Muscle of leg (tissue), 3 donors: ENCODE measurements at regions not wholly inside any gene's neighbourhood (a gene's known extent, or its start where the extent isn't known, plus 50 kb on each side); places are given as distances from the start of the nearest gene placed in this dataset.

ENCODE experiments used
- DNase-seq: peaks from one replicate; pipeline ENCODE4 v3.0.0; 2013
- H3K27ac ChIP-seq: one replicate; pipeline ENCODE4 v1.5.1; 2013; ENCODE audit warnings: mild to moderate bottlenecking, low read length, control low read depth
- H3K27me3 ChIP-seq: one replicate; pipeline ENCODE4 v1.6.1; 2013; ENCODE audit warnings: low read length; ENCODE audit not compliant: control insufficient read depth, insufficient read depth
- H3K36me3 ChIP-seq: one replicate; pipeline ENCODE4 v1.6.1; 2013; ENCODE audit warnings: low read length; ENCODE audit not compliant: control insufficient read depth, insufficient read depth
- H3K4me1 ChIP-seq: one replicate; pipeline ENCODE4 v1.6.1; 2013; ENCODE audit warnings: low read length; ENCODE audit not compliant: control insufficient read depth, insufficient read depth
- H3K4me3 ChIP-seq: one replicate; pipeline ENCODE4 v1.5.1; 2013; ENCODE audit warnings: low read length, control low read depth
- H3K9me3 ChIP-seq: replicated peaks from 2 replicates; pipeline ENCODE4 v1.6.1; 2013; ENCODE audit warnings: low read depth, low read length; ENCODE audit not compliant: control insufficient read depth
- WGBS: methylation state at CpG from one replicate; pipeline ENCODE4 v1.1.5; 2013; ENCODE audit warnings: missing lambda C conversion rate; ENCODE audit not compliant: insufficient coverage; 5-methylcytosine and 5-hydroxymethylcytosine counted together

DNA sequence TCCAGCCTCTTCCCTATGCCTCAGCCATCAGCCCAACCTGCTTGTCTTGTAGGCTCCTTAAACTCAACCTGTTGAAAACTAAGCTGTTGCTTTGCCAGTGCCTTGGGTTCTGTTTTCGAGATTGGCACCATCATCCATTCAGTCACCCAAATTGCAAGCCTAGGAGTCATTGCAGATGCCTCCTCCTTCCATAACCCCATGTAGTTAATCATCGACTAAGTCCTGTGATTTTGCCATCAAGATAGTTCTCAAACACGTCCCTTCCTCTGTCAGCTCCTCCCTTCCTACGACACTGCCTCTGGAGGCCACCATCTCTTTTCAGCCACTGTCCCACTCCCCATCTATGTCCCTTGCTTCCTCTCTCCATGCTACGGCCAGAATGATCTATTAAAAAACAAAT, 168.1 kb downstream of the RAB11FIP2 start:
- 93% methylated on average over 4 of the region's 5 CpGs for WGBS
- Histone ChIP-seq H3K4me1 (no peaks in the 10 kb centered on the region), H3K27me3 (no peaks in the 10 kb centered on the region), H3K9me3 (no peaks in the 10 kb centered on the region), H3K27ac (no peak overlapping the region), H3K4me3 (no peak overlapping the region), H3K36me3 (no peaks in the 10 kb centered on the region)
- no peak for DNase-seq

DNA sequence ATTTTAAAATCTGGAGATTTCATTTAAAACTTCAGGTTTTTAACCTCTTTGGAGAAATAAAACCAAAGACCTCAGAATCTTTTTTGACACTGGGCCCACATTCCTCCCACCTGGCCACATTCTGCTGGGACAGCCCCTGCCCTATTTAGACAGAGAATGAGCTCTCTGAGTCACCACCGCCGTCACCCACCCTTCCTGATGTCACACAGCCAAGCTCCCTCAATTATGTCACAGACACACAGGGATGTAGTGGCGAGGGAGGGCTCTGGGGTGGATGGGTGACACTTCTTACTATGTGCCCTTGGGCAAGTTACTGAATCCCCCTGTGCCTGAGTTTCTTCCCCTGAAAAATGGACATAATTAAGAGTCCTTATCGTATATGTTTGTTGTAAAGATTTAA, 162.6 kb downstream of the RAB11FIP2 start:
- no peak overlapping the region for H3K4me3 ChIP-seq
- H3K36me3 ChIP-seq: no peaks in the 10 kb centered on the region
- no peak for DNase-seq
- H3K9me3 ChIP-seq: no peaks in the 10 kb centered on the region
- H3K4me1 ChIP-seq: no peaks in the 10 kb centered on the region
- H3K27ac ChIP-seq: no peak overlapping the region
- no CpG with 5 or more reads among the region's 4 CpGs for WGBS
- no peaks in the 10 kb centered on the region for H3K27me3 ChIP-seq

DNA sequence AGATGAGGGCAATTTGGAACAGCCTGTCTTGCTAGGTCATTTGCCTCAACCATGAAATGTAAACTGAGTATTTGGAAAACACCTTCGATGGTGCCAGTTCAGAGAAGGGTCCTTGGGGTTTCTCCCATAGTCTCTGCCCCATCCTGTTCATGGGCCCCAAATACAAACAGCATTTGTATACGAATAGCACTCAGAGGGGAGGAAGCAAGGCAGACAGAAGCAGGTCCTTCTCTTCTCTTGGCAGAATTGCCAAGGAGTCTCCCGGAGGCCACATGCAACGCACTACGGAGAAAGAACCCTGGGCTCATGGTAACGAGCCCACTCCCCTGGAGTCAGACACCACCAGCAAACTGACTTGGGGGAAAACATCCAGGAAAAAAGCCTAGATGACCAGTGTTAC, 162.1 kb downstream of the RAB11FIP2 start:
- Histone ChIP-seq H3K27ac (no peak overlapping the region), H3K36me3 (no peaks in the 10 kb centered on the region), H3K4me3 (no peak overlapping the region), H3K27me3 (no peaks in the 10 kb centered on the region), H3K9me3 (no peaks in the 10 kb centered on the region), H3K4me1 (no peaks in the 10 kb centered on the region)
- WGBS: 40% methylated on average over 1 of the region's 6 CpGs
- no peak for DNase-seq

DNA sequence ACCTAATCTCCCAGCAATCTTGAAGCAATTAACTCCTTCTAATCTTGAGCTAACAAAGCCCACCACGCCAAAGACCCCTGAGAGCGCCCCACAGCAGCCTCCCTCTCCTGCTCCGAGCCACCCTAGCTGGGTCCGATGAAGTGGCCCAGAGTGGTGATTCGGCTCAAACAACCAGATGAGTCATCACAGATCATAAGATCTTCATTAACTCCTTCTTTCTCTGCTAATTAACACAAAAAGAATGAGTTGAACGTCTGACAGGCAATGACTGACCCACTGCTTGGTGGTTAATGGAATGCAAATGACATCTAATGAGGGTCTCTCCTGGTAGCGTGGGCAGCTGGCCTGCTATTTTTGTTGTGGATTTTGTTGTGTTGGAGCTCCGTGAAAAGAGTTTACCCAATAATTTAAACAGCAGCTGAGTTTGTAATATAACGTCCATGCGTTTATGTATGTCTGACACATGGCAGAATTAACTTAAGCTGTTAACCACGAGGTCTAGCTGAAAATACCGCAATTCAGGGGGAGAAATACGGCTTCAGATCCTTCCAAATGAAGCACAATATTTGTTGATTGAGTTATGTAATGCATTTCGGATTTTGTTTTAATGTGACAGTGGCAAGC, 161.4 kb downstream of the RAB11FIP2 start:
- Histone ChIP-seq H3K36me3 (no peaks in the 10 kb centered on the region), H3K27me3 (no peaks in the 10 kb centered on the region), H3K4me1 (no peaks in the 10 kb centered on the region), H3K27ac (no peak overlapping the region), H3K4me3 (no peak overlapping the region), H3K9me3 (no peaks in the 10 kb centered on the region)
- WGBS: 51% methylated on average over 10 of the region's 14 CpGs
- no peak for DNase-seq

DNA sequence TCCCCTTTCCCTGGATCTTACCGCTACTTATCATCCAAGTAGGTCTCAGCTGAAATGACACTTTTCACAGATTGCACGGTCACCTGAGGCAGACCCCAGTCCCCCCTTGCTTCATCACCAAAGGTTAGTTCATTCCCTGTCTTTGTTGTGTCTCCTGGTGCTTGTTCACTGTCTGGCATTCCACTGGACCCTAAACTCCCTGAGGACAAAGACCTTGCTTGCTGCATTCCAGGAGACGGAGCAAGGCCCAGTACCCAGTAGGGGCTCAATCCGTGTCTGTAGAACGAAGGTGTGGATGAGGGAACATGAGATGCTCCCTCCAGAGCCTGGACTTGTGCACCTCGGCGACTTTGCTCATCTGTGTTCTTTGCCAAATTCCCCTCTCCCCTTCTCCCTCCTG, 160.0 kb downstream of the RAB11FIP2 start:
- no peaks in the 10 kb centered on the region for H3K27me3 ChIP-seq
- H3K9me3 ChIP-seq: no peaks in the 10 kb centered on the region
- H3K36me3 ChIP-seq: no peaks in the 10 kb centered on the region
- H3K27ac ChIP-seq: no peak overlapping the region
- H3K4me3 ChIP-seq: no peak overlapping the region
- no peak for DNase-seq
- no peaks in the 10 kb centered on the region for H3K4me1 ChIP-seq
- WGBS: 77% methylated on average over 7 of the region's 7 CpGs

DNA sequence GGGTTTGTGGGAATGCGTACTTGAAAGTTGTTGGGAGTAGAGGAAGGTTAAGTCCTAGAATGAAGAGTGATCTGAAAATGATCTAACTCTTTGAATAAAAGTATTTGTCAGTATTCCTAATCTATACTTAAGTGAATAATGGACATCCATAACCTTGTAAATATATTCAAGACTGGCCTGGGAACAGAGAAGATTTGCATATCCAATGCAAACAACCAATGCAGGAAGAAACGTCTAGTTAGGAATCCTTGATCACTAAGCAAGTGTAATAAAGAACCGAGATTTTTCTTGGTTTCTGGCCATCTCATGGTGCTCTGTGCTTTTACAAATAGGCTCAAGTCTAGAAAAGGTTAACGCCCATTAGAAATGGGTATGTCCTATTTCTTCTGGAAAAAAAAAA, 157.1 kb downstream of the RAB11FIP2 start:
- H3K4me1 ChIP-seq: no peaks in the 10 kb centered on the region
- H3K27ac ChIP-seq: no peak overlapping the region
- no peaks in the 10 kb centered on the region for H3K27me3 ChIP-seq
- 71% methylated on average over 1 of the region's 4 CpGs for WGBS
- no peaks in the 10 kb centered on the region for H3K36me3 ChIP-seq
- DNase-seq: no peak
- no peaks in the 10 kb centered on the region for H3K9me3 ChIP-seq
- no peak overlapping the region for H3K4me3 ChIP-seq

DNA sequence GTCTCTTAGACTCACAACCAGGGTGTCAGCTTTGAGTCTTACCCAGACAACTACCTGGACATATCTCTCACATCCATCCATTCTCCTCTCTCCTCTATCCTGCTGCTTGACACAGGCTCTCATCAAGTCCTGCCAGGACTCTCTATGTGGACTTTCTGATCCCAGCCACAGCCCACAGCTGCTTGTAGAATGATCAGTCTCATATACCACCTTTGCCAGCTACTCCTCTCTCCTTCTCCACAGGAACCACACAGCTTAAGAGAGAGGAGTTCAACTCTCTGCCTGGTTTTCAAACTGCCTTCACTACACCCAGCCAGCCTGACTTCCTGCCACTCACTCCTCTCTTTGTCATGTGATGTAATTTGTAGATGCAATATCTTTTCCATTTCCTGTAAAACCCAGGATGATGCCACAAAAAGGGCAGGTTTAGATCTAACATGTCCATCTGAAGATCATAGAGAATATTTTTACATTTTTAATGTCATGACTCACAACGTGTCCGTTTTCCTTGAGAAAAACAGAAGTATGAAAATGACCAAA, 154.0 kb downstream of the RAB11FIP2 start:
- no peak for DNase-seq
- Histone ChIP-seq H3K27me3 (no peaks in the 10 kb centered on the region), H3K4me1 (no peaks in the 10 kb centered on the region), H3K27ac (no peak overlapping the region), H3K36me3 (no peaks in the 10 kb centered on the region), H3K9me3 (no peaks in the 10 kb centered on the region), H3K4me3 (no peak overlapping the region)
- no CpG with 5 or more reads among the region's 2 CpGs for WGBS

DNA sequence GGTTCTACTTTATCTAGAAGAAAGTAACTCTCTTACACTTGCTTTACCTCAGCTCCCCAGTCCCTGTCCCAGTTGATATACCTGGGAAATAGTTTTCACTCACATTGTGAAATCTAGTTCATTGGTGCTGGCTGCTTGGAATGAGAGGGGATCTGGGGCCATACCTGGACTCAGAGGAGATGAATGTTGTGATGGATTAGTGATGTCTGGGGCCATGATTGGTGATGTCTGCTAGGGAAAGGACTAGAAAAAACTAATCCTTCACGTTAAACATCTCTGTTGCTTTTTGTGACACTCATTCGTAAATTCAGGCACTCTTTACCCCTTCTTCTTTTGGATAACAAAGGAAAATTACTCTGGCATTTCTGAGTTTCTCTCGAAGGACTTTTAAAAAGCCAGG, 152.4 kb downstream of the RAB11FIP2 start:
- H3K27me3 ChIP-seq: no peaks in the 10 kb centered on the region
- WGBS: no CpG with 5 or more reads among the region's 3 CpGs
- no peak for DNase-seq

DNA sequence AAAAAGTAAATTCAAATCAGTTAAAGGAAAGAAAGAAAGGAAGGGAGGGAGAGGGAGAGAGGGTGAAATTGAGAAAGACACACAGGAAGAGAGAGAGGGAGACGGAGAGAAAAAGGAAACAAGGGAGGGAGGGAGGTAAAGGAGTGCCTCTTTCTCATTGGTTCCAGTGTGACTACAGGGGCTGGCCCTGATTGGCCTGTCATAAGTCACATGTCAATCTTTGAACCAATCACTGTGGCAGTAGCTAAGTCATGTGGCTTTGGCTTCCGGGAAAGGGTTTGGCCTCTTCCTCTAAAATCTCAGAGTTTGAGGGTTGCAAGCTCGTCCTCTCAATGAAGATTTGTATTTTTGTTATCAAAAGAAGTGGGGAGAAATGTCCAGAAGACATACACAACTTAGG, 150.2 kb downstream of the RAB11FIP2 start:
- H3K27me3 ChIP-seq: no peaks in the 10 kb centered on the region
- no peaks in the 10 kb centered on the region for H3K4me1 ChIP-seq
- DNase-seq: no peak
- no peak overlapping the region for H3K27ac ChIP-seq
- 85% methylated on average over 3 of the region's 3 CpGs for whole genome bisulfite sequencing
- H3K4me3 ChIP-seq: no peak overlapping the region
- H3K9me3 ChIP-seq: no peaks in the 10 kb centered on the region
- H3K36me3 ChIP-seq: no peaks in the 10 kb centered on the region

More for the DNA sequence above, 152.4 kb downstream of the RAB11FIP2 start:
- no peak overlapping the region for H3K4me3 ChIP-seq
- H3K27ac ChIP-seq: no peak overlapping the region
- no peaks in the 10 kb centered on the region for H3K36me3 ChIP-seq
- H3K4me1 ChIP-seq: no peaks in the 10 kb centered on the region
- no peaks in the 10 kb centered on the region for H3K9me3 ChIP-seq

DNA sequence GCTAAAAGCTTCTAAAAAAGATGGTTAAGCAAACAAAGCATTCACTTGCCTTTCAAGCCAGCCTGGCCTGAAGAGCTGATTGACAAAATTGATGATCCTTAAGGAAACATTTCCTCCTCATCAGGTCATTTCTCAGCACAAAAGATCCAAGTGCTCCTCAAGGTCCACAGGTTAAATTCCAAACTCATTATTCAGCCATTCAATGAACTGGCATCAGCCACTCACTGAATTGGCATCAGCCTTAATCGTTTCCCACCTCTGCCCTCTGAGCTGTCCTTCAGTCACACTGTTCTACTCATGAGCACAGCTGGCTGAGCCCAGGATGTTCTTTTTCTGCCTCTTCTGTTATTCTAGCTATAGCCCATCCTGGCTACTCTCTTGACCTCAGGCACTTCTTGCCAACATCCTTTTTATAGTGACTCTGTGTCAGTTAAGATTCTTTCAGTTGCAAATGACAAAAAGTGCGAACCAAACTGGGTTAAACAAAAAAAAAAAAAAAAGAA, 147.5 kb downstream of the RAB11FIP2 start:
- Histone ChIP-seq H3K9me3 (no peaks in the 10 kb centered on the region), H3K27me3 (no peaks in the 10 kb centered on the region), H3K27ac (no peak overlapping the region), H3K4me1 (no peaks in the 10 kb centered on the region), H3K36me3 (no peaks in the 10 kb centered on the region), H3K4me3 (no peak overlapping the region)
- WGBS: 84% methylated on average over 2 of the region's 2 CpGs
- no peak for DNase-seq

DNA sequence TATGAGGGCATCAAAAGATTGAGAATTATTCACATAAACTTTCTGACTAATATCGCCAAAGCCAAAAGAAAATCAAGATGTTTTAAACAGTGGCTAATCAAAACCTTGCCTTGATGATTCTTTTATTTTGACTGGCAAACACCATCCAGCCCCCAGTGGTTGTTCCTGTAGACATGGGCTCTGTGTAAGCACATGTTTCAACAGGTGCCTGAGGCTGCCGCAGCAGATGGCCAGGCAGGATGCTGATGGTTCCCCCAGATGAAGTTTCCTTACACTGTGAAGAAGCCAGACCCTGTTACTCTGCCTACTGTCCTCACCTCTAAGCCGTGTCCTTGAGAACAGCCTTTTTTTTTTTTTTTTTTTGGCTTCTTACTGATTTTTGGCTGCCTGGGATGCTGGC, 146.5 kb downstream of the RAB11FIP2 start:
- whole genome bisulfite sequencing: no CpG with 5 or more reads among the region's 3 CpGs
- H3K27me3 ChIP-seq: no peaks in the 10 kb centered on the region
- H3K4me1 ChIP-seq: no peaks in the 10 kb centered on the region
- H3K4me3 ChIP-seq: no peak overlapping the region
- H3K27ac ChIP-seq: no peak overlapping the region
- no peaks in the 10 kb centered on the region for H3K36me3 ChIP-seq
- peak; percentile 10 for DNase-seq
- no peaks in the 10 kb centered on the region for H3K9me3 ChIP-seq
